Gastroesophageal sphincter (tissue), 3 donors: ENCODE measurements at regions not wholly inside any gene's neighbourhood (a gene's known extent, or its start where the extent isn't known, plus 50 kb on each side); places are given as distances from the start of the nearest gene placed in this dataset.

Source experiments
- CTCF ChIP-seq, 4 experiments: fragments of 200-600 bp in 2 of 4; fragments of 450-650 bp in 2 of 4; sonication (generic) in 1 of 4; IDR thresholded peaks; one replicate each; pipeline ENCODE4 v1.5.1; 2017 to 2019; ENCODE audit warnings: antibody characterized with exemption in 4 of 4, mild to moderate bottlenecking in 2 of 4, moderate library complexity in 2 of 4
- EP300 ChIP-seq: sonication (generic); formaldehyde crosslinking; IDR thresholded peaks from one replicate; pipeline ENCODE4 v1.6.1; 2017; ENCODE audit warnings: antibody characterized with exemption, mild to moderate bottlenecking

GRCh38 chr4:108272986-108273385 lies 104.3 kb upstream of the LEF1 start:
- TF ChIP-seq CTCF (IDR thresholded peaks at IDR 0.05) (no peak), EP300 (no peak)
